Trophoblast cell (in vitro differentiated cells and primary cell): ENCODE measurements at regions not wholly inside any gene's neighbourhood (a gene's known extent, or its start where the extent isn't known, plus 50 kb on each side); places are given as distances from the start of the nearest gene placed in this dataset.

ENCODE experiments used
- DNase-seq, 2 donors: peaks; one replicate each; pipeline ENCODE4 v3.0.0-alpha.2; 2016
- H2AFZ ChIP-seq: 2 replicates; pipeline ENCODE4 v1.6.1; 2013; ENCODE audit warnings: low read length, moderate library complexity, mild to moderate bottlenecking; ENCODE audit not compliant: insufficient read depth, poor library complexity
- H2AK5ac ChIP-seq: 2 replicates; pipeline ENCODE4 v1.6.1; 2013; ENCODE audit warnings: mild to moderate bottlenecking, low read length
- H2BK120ac ChIP-seq: 2 replicates; pipeline ENCODE4 v1.6.1; 2013; ENCODE audit warnings: low read length, mild to moderate bottlenecking, moderate library complexity; ENCODE audit not compliant: insufficient read depth, poor library complexity
- H2BK12ac ChIP-seq: 2 replicates; pipeline ENCODE4 v1.6.1; 2013; ENCODE audit warnings: mild to moderate bottlenecking, low read length, moderate library complexity
- H2BK5ac ChIP-seq: 2 replicates; pipeline ENCODE4 v1.6.1; 2013; ENCODE audit warnings: low read length, low read depth, moderate library complexity, mild to moderate bottlenecking; ENCODE audit not compliant: poor library complexity
- H3K14ac ChIP-seq: 2 replicates; pipeline ENCODE4 v1.6.1; 2013; ENCODE audit warnings: mild to moderate bottlenecking, low read length
- H3K18ac ChIP-seq: 2 replicates; pipeline ENCODE4 v1.6.1; 2013; ENCODE audit warnings: mild to moderate bottlenecking, low read length
- H3K23ac ChIP-seq: 2 replicates; pipeline ENCODE4 v1.6.1; 2013; ENCODE audit warnings: low read length
- H3K27ac ChIP-seq: 2 replicates; pipeline ENCODE4 v1.5.1; 2013; ENCODE audit warnings: low read depth, mild to moderate bottlenecking, inconsistent platforms, low read length, moderate library complexity
- H3K27me3 ChIP-seq: 2 replicates; pipeline ENCODE4 v1.6.1; 2013; ENCODE audit warnings: inconsistent platforms, mild to moderate bottlenecking, low read length, moderate library complexity; ENCODE audit not compliant: insufficient read depth
- H3K36me3 ChIP-seq, 2 experiments: 1 replicate in 1 of 2; 2 replicates in 1 of 2; pipeline ENCODE4 v1.6.1; 2013; ENCODE audit warnings: low read length in 2 of 2, mild to moderate bottlenecking in 2 of 2, moderate library complexity in 1 of 2; ENCODE audit not compliant: insufficient read depth in 2 of 2, control insufficient read depth in 1 of 2
- H3K4ac ChIP-seq: 2 replicates; pipeline ENCODE4 v1.6.1; 2013; ENCODE audit warnings: low read depth, mild to moderate bottlenecking, low read length, moderate library complexity
- H3K4me1 ChIP-seq, 2 experiments: 1 replicate in 1 of 2; 2 replicates in 1 of 2; pipeline ENCODE4 v1.6.1; 2013; ENCODE audit warnings: low read length in 2 of 2, mild to moderate bottlenecking in 2 of 2, moderate library complexity in 1 of 2; ENCODE audit not compliant: insufficient read depth in 2 of 2, control insufficient read depth in 1 of 2
- H3K4me2 ChIP-seq: 2 replicates; pipeline ENCODE4 v1.6.1; 2013; ENCODE audit warnings: inconsistent platforms, mild to moderate bottlenecking, low read length, moderate library complexity
- H3K4me3 ChIP-seq: 2 replicates; pipeline ENCODE4 v1.5.1; 2013; ENCODE audit warnings: mild to moderate bottlenecking, low read depth, low read length, inconsistent platforms
- H3K79me1 ChIP-seq: one replicate; pipeline ENCODE4 v1.6.1; 2013; ENCODE audit warnings: low read length
- H3K79me2 ChIP-seq: 2 replicates; pipeline ENCODE4 v1.6.1; 2013; ENCODE audit warnings: low read length, mild to moderate bottlenecking; ENCODE audit not compliant: control insufficient read depth, insufficient read depth, poor library complexity
- H3K9ac ChIP-seq: 2 replicates; pipeline ENCODE4 v1.6.1; 2013; ENCODE audit warnings: mild to moderate bottlenecking, low read length
- H3K9me3 ChIP-seq: 2 replicates; pipeline ENCODE4 v1.6.1; 2013; ENCODE audit warnings: low read depth, mild to moderate bottlenecking, control low read depth, inconsistent platforms, low read length; ENCODE audit not compliant: insufficient read depth
- H4K12ac ChIP-seq: 2 replicates; pipeline ENCODE4 v1.6.1; 2013; ENCODE audit warnings: low read depth, mild to moderate bottlenecking, low read length, moderate library complexity
- H4K8ac ChIP-seq: 2 replicates; pipeline ENCODE4 v1.6.1; 2013; ENCODE audit warnings: low read depth, mild to moderate bottlenecking, low read length, moderate library complexity
- H4K91ac ChIP-seq: one replicate; pipeline ENCODE4 v1.6.1; 2013; ENCODE audit warnings: low read depth, mild to moderate bottlenecking, low read length, moderate library complexity
- WGBS: extraction: QIAGEN DNeasy Blood & Tissue Kit; methylation state at CpG from one replicate; pipeline ENCODE4 v1.1.7; 2013; ENCODE audit warnings: missing lambda C conversion rate; ENCODE audit not compliant: insufficient read length, insufficient coverage; ENCODE audit errors: extremely low coverage; 5-methylcytosine and 5-hydroxymethylcytosine counted together

- no peak overlapping the region for H2BK12ac ChIP-seq
- no peaks in the 10 kb centered on the region for H3K4me1 ChIP-seq
- H3K27me3 ChIP-seq = no peaks in the 10 kb centered on the region
- H3K14ac ChIP-seq = no peak overlapping the region
- no peak overlapping the region for H3K4me3 ChIP-seq
- H4K91ac ChIP-seq = no peak overlapping the region
- DNase-seq = no peak
- no peak overlapping the region for H3K27ac ChIP-seq
- no peak overlapping the region for H2AK5ac ChIP-seq
- H3K36me3 ChIP-seq = no peaks in the 10 kb centered on the region
- H3K79me2 ChIP-seq = no peaks in the 10 kb centered on the region
- no peaks in the 10 kb centered on the region for H3K79me1 ChIP-seq
- H3K9ac ChIP-seq = no peak overlapping the region
- no peak overlapping the region for H3K4me2 ChIP-seq
- no peak overlapping the region for H4K12ac ChIP-seq
- H3K18ac ChIP-seq = no peak overlapping the region
- no peak overlapping the region for H4K8ac ChIP-seq
- H2BK5ac ChIP-seq = no peak overlapping the region
- no peak overlapping the region for H3K23ac ChIP-seq
- H2AFZ ChIP-seq = no peak overlapping the region
- no peaks in the 10 kb centered on the region for H3K9me3 ChIP-seq
- no peak overlapping the region for H3K4ac ChIP-seq
- WGBS = no CpG with 5 or more reads among the region's 7 CpGs
- H2BK120ac ChIP-seq = no peak overlapping the region
These were observed 393.2 kb upstream of the PODXL start for GRCh38 chr7:131949659-131950058.

DNA sequence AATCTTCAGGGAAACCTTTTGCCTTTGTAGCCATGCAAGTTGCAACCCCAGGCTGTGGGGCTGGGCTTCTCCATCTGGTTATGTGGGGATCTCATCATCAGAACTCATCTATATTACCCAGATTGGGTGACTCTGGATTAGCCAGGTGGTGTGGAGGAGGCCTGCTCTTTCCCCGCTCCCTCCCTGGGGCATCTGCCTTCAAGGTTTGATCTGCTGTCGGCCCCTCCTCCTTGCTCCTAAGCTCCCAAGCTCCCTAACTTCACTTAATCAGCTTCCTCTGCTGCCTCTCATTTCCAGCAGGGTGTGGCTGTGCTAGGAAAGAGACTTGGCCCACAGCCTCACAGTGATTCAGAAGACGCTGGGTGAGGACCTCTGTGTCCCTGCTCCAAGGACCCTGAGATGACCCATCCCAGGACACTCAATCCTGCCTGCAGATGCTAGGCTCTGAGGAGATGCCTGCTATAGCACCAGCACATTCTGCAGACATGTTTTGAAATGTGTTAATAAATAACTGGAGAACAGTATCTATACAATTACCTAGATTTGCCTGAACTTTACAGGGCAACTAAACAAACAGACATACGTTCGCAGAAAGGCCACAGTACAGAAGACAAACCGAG is 392.1 kb upstream of the PODXL start:
- H3K9me3 ChIP-seq = no peaks in the 10 kb centered on the region
- no CpG with 5 or more reads among the region's 6 CpGs for WGBS
- no peak overlapping the region for H4K91ac ChIP-seq
- no peak overlapping the region for H3K9ac ChIP-seq
- H3K27ac ChIP-seq = no peak overlapping the region
- no peaks in the 10 kb centered on the region for H3K79me1 ChIP-seq
- no peaks in the 10 kb centered on the region for H3K36me3 ChIP-seq
- no peak overlapping the region for H2AK5ac ChIP-seq
- no peak overlapping the region for H4K12ac ChIP-seq
- H3K4me1 ChIP-seq = no peaks in the 10 kb centered on the region
- no peak overlapping the region for H3K23ac ChIP-seq
- H2BK5ac ChIP-seq = no peak overlapping the region
- H2BK120ac ChIP-seq = no peak overlapping the region
- no peak overlapping the region for H2AFZ ChIP-seq
- H3K4me3 ChIP-seq = no peak overlapping the region
- no peak overlapping the region for H3K4ac ChIP-seq
- no peak for DNase-seq
- no peak overlapping the region for H3K18ac ChIP-seq
- no peaks in the 10 kb centered on the region for H3K79me2 ChIP-seq
- no peak overlapping the region for H4K8ac ChIP-seq
- H3K14ac ChIP-seq = no peak overlapping the region
- no peak overlapping the region for H2BK12ac ChIP-seq
- no peaks in the 10 kb centered on the region for H3K27me3 ChIP-seq
- no peak overlapping the region for H3K4me2 ChIP-seq

GRCh38 chr7:131947661-131948060 is 391.2 kb upstream of the PODXL start:
- H3K4ac ChIP-seq = no peak overlapping the region
- no peak overlapping the region for H4K12ac ChIP-seq
- no peaks in the 10 kb centered on the region for H3K79me1 ChIP-seq
- no peak overlapping the region for H3K27ac ChIP-seq
- H3K9me3 ChIP-seq = peaks cover 2% of the 10 kb centered on the region
- H4K8ac ChIP-seq = no peak overlapping the region
- no CpG with 5 or more reads among the region's 1 CpG for WGBS
- no peak overlapping the region for H2BK5ac ChIP-seq
- no peak for DNase-seq
- no peaks in the 10 kb centered on the region for H3K27me3 ChIP-seq
- H3K36me3 ChIP-seq = no peaks in the 10 kb centered on the region
- no peak overlapping the region for H3K18ac ChIP-seq
- no peak overlapping the region for H3K4me3 ChIP-seq
- no peak overlapping the region for H2BK120ac ChIP-seq
- H3K4me2 ChIP-seq = no peak overlapping the region
- no peak overlapping the region for H2BK12ac ChIP-seq
- no peaks in the 10 kb centered on the region for H3K79me2 ChIP-seq
- H3K14ac ChIP-seq = no peak overlapping the region
- H2AK5ac ChIP-seq = no peak overlapping the region
- H4K91ac ChIP-seq = no peak overlapping the region
- H3K23ac ChIP-seq = no peak overlapping the region
- no peak overlapping the region for H3K9ac ChIP-seq
- H3K4me1 ChIP-seq = no peaks in the 10 kb centered on the region
- no peak overlapping the region for H2AFZ ChIP-seq

DNA sequence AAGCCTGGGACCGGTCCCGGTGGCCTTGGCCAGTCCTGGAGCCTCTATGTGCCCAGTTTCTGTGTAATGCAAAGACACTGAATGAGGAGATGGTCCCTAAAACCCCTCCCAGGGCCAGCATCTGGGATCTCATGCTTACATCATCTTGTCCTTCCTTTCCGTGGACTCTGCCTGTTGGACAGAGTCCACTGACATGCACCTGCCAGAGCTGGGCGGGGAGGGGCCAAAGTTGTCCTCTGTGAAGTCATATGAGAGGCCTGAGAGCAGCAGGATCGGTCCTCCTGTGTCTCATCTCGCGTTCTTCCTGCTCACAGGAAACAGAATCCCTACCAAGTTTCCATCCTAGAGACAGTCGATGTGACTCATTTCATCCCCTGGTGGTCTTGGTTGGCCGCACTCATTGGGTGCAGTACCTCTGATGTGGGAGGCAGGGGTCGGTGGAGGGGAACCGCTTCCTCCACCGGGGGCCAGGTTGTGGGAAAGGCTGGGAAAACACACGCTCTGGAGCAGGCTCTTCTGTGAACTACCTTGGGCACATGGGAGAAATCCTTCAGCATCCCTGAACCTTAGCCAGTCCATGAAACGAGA is 389.6 kb upstream of the PODXL start:
- no peak overlapping the region for H2AFZ ChIP-seq
- H2BK120ac ChIP-seq = no peak overlapping the region
- no peaks in the 10 kb centered on the region for H3K4me1 ChIP-seq
- no peak overlapping the region for H3K23ac ChIP-seq
- no peak overlapping the region for H3K4me3 ChIP-seq
- no peak overlapping the region for H4K8ac ChIP-seq
- H3K27ac ChIP-seq = no peak overlapping the region
- H3K79me1 ChIP-seq = no peaks in the 10 kb centered on the region
- no peaks in the 10 kb centered on the region for H3K79me2 ChIP-seq
- H3K9me3 ChIP-seq = peaks cover 4% of the 10 kb centered on the region
- no peak overlapping the region for H3K14ac ChIP-seq
- no peak overlapping the region for H3K9ac ChIP-seq
- no peak overlapping the region for H3K4me2 ChIP-seq
- no peak overlapping the region for H4K12ac ChIP-seq
- no peak overlapping the region for H3K4ac ChIP-seq
- no peaks in the 10 kb centered on the region for H3K27me3 ChIP-seq
- H3K18ac ChIP-seq = no peak overlapping the region
- H2BK12ac ChIP-seq = no peak overlapping the region
- H3K36me3 ChIP-seq = no peaks in the 10 kb centered on the region
- H2BK5ac ChIP-seq = no peak overlapping the region
- no peak overlapping the region for H4K91ac ChIP-seq
- no peak overlapping the region for H2AK5ac ChIP-seq
- DNase-seq = no peak
- no CpG with 5 or more reads among the region's 14 CpGs for WGBS
